BJ (cell line): ENCODE measurements at regions not wholly inside any gene's neighbourhood (a gene's known extent, or its start where the extent isn't known, plus 50 kb on each side); places are given as distances from the start of the nearest gene placed in this dataset.

Experiments
- CTCF ChIA-PET: fragments of 350-600 bp; formaldehyde crosslinking; extraction: SDS; loops from one replicate; lab custom pipeline; 2021; ENCODE audit warnings: antibody characterized with exemption, inconsistent platforms; lab: Yijun Ruan, JAX
- POLR2A ChIA-PET: fragments of 300-600 bp; sonication (Branson Sonifier 250); formaldehyde crosslinking; extraction: SDS; loops from one replicate; lab custom pipeline; 2021; ENCODE audit warnings: antibody characterized with exemption; lab: Charles Lee
- DNase-seq: peaks from one replicate; pipeline ENCODE4 v3.0.0-alpha.2; 2011; ENCODE audit warnings: low read depth
- H3K27me3 ChIP-seq: 2 replicates; pipeline ENCODE4 v1.6.0; 2011; ENCODE audit warnings: low read length; ENCODE audit not compliant: control insufficient read depth, insufficient read depth
- H3K36me3 ChIP-seq: 2 replicates; pipeline ENCODE4 v1.5.1; 2011; ENCODE audit warnings: low read length; ENCODE audit not compliant: control insufficient read depth, insufficient read depth
- H3K4me3 ChIP-seq: 2 replicates; pipeline ENCODE4 v1.5.1; 2011; ENCODE audit warnings: low read depth, mild to moderate bottlenecking, control low read depth, low read length
- CTCF ChIP-seq: IDR thresholded peaks from 2 replicates; pipeline ENCODE4 v1.5.1; 2011; ENCODE audit warnings: low read depth, mild to moderate bottlenecking, control low read depth, inconsistent platforms, low read length, moderate library complexity; ENCODE audit not compliant: insufficient read depth

- ChIA-PET CTCF (no interaction called here), POLR2A (no interaction called here)
- no peak overlapping the region for H3K4me3 ChIP-seq
- DNase-seq, result no peak
- H3K27me3 ChIP-seq, result no peaks in the 10 kb centered on the region; the same call in 1 of the 2 replicates
- no peaks in the 10 kb centered on the region for H3K36me3 ChIP-seq
- no peak for TF ChIP-seq CTCF
Measured at GRCh38 chr4:169342906-169343564, 72.3 kb upstream of the SH3RF1 start.

- H3K36me3 ChIP-seq, result no peaks in the 10 kb centered on the region
- TF ChIP-seq CTCF, result no peak
- H3K27me3 ChIP-seq, result no peaks in the 10 kb centered on the region
- H3K4me3 ChIP-seq, result no peak overlapping the region
- DNase-seq, result no peak
- ChIA-PET CTCF (no interaction called here), POLR2A (no interaction called here)
Measured at GRCh38 chr4:169342159-169342860, 71.6 kb upstream of the SH3RF1 start.

- H3K36me3 ChIP-seq, result no peaks in the 10 kb centered on the region
- CTCF ChIA-PET, result no interaction called here
Measured at GRCh38 chr4:169341490-169341889, 70.7 kb upstream of the SH3RF1 start.

GRCh38 chr4:169340834-169341233 is 70.1 kb upstream of the SH3RF1 start:
- no peaks in the 10 kb centered on the region for H3K27me3 ChIP-seq
- no peaks in the 10 kb centered on the region for H3K36me3 ChIP-seq
- DNase-seq, result no peak
- CTCF ChIA-PET, result no interaction called here
- no peak overlapping the region for H3K4me3 ChIP-seq
- POLR2A ChIA-PET, result no interaction called here
- TF ChIP-seq CTCF, result no peak

More at GRCh38 chr4:169341490-169341889, 70.7 kb upstream of the SH3RF1 start:
- no peak overlapping the region for H3K4me3 ChIP-seq
- no peak for DNase-seq
- POLR2A ChIA-PET, result no interaction called here
- H3K27me3 ChIP-seq, result no peaks in the 10 kb centered on the region
- TF ChIP-seq CTCF, result no peak

GRCh38 chr4:169338241-169338640 is 67.5 kb upstream of the SH3RF1 start:
- Histone ChIP-seq H3K4me3 (no peak overlapping the region), H3K36me3 (no peaks in the 10 kb centered on the region), H3K27me3 (no peaks in the 10 kb centered on the region)
- POLR2A ChIA-PET, result interaction anchor here (0.6 to 1.2 kb wide), 2 partner anchors 106 to 268 kb away, joined by 3 to 29 read pairs; no protein-coding TSS in a partner anchor
- CTCF ChIA-PET, result no interaction called here
- TF ChIP-seq CTCF, result no peak
- DNase-seq, result no peak
